Mucosa of stomach (tissue), 1 donor: ENCODE measurements at regions not wholly inside any gene's neighbourhood (a gene's known extent, or its start where the extent isn't known, plus 50 kb on each side); places are given as distances from the start of the nearest gene placed in this dataset.

Experiments used
- H3K27me3 ChIP-seq: one replicate; pipeline ENCODE4 v1.7.0; 2013; ENCODE audit warnings: mild to moderate bottlenecking, low read length; ENCODE audit not compliant: control insufficient read depth, insufficient read depth
- H3K36me3 ChIP-seq: one replicate; pipeline ENCODE4 v1.7.0; 2013; ENCODE audit warnings: low read length; ENCODE audit not compliant: control insufficient read depth, insufficient read depth
- H3K4me1 ChIP-seq: one replicate; pipeline ENCODE4 v1.7.0; 2013; ENCODE audit warnings: mild to moderate bottlenecking, low read length; ENCODE audit not compliant: control insufficient read depth, insufficient read depth
- H3K4me3 ChIP-seq: one replicate; pipeline ENCODE4 v1.7.0; 2013; ENCODE audit warnings: low read length
- H3K9ac ChIP-seq: one replicate; pipeline ENCODE4 v1.7.0; 2013; ENCODE audit warnings: mild to moderate bottlenecking, low read length, moderate library complexity
- H3K9me3 ChIP-seq: one replicate; pipeline ENCODE4 v1.7.0; 2013; ENCODE audit warnings: mild to moderate bottlenecking, low read length, moderate library complexity; ENCODE audit not compliant: control insufficient read depth
- donor health status: Pancreatic carcinoma.

GRCh38 chr2:58967736-58968135 lies 726.6 kb upstream of the FANCL start:
- Histone ChIP-seq H3K9ac (no peak overlapping the region), H3K9me3 (no peaks in the 10 kb centered on the region), H3K36me3 (no peaks in the 10 kb centered on the region), H3K27me3 (no peaks in the 10 kb centered on the region), H3K4me3 (no peak overlapping the region), H3K4me1 (no peaks in the 10 kb centered on the region)

- H3K4me1 ChIP-seq: no peaks in the 10 kb centered on the region
- H3K4me3 ChIP-seq: no peak overlapping the region
- H3K36me3 ChIP-seq: no peaks in the 10 kb centered on the region
- H3K27me3 ChIP-seq: no peaks in the 10 kb centered on the region
- no peaks in the 10 kb centered on the region for H3K9me3 ChIP-seq
- H3K9ac ChIP-seq: no peak overlapping the region
Observed at GRCh38 chr2:58965602-58966001, 724.5 kb upstream of the FANCL start.

- no peaks in the 10 kb centered on the region for H3K4me1 ChIP-seq
- H3K27me3 ChIP-seq: no peaks in the 10 kb centered on the region
- H3K36me3 ChIP-seq: no peaks in the 10 kb centered on the region
- H3K4me3 ChIP-seq: no peak overlapping the region
- no peaks in the 10 kb centered on the region for H3K9me3 ChIP-seq
- no peak overlapping the region for H3K9ac ChIP-seq
Observed at GRCh38 chr2:58959996-58960395, 718.9 kb upstream of the FANCL start.

GRCh38 chr2:58957188-58957840 lies 716.2 kb upstream of the FANCL start:
- no peak overlapping the region for H3K9ac ChIP-seq
- no peaks in the 10 kb centered on the region for H3K27me3 ChIP-seq
- no peaks in the 10 kb centered on the region for H3K4me1 ChIP-seq
- H3K4me3 ChIP-seq: no peak overlapping the region
- no peaks in the 10 kb centered on the region for H3K9me3 ChIP-seq
- H3K36me3 ChIP-seq: no peaks in the 10 kb centered on the region

GRCh38 chr2:58954880-58955385 lies 713.8 kb upstream of the FANCL start:
- H3K9ac ChIP-seq: no peak overlapping the region
- no peaks in the 10 kb centered on the region for H3K27me3 ChIP-seq
- no peaks in the 10 kb centered on the region for H3K9me3 ChIP-seq
- no peaks in the 10 kb centered on the region for H3K4me1 ChIP-seq
- no peak overlapping the region for H3K4me3 ChIP-seq
- no peaks in the 10 kb centered on the region for H3K36me3 ChIP-seq

GRCh38 chr2:58951722-58952121 lies 710.6 kb upstream of the FANCL start:
- Histone ChIP-seq H3K27me3 (no peaks in the 10 kb centered on the region), H3K4me1 (no peaks in the 10 kb centered on the region), H3K9me3 (no peaks in the 10 kb centered on the region), H3K9ac (no peak overlapping the region), H3K36me3 (no peaks in the 10 kb centered on the region), H3K4me3 (no peak overlapping the region)

- no peak overlapping the region for H3K9ac ChIP-seq
- no peaks in the 10 kb centered on the region for H3K36me3 ChIP-seq
- no peaks in the 10 kb centered on the region for H3K27me3 ChIP-seq
- H3K4me3 ChIP-seq: no peak overlapping the region
- H3K9me3 ChIP-seq: no peaks in the 10 kb centered on the region
- H3K4me1 ChIP-seq: no peaks in the 10 kb centered on the region
Observed at GRCh38 chr2:58950795-58951462, 709.8 kb upstream of the FANCL start.

- H3K9ac ChIP-seq: no peak overlapping the region
- no peaks in the 10 kb centered on the region for H3K27me3 ChIP-seq
- no peaks in the 10 kb centered on the region for H3K9me3 ChIP-seq
- H3K4me3 ChIP-seq: no peak overlapping the region
- H3K36me3 ChIP-seq: no peaks in the 10 kb centered on the region
- no peaks in the 10 kb centered on the region for H3K4me1 ChIP-seq
Observed at GRCh38 chr2:58939388-58939787, 698.3 kb upstream of the FANCL start.

GRCh38 chr2:58938988-58939387 lies 697.9 kb upstream of the FANCL start:
- Histone ChIP-seq H3K4me1 (no peaks in the 10 kb centered on the region), H3K9ac (no peak overlapping the region), H3K4me3 (no peak overlapping the region), H3K27me3 (no peaks in the 10 kb centered on the region), H3K36me3 (no peaks in the 10 kb centered on the region), H3K9me3 (no peaks in the 10 kb centered on the region)

GRCh38 chr2:58932801-58933200 lies 691.7 kb upstream of the FANCL start:
- H3K4me3 ChIP-seq: no peak overlapping the region
- no peaks in the 10 kb centered on the region for H3K9me3 ChIP-seq
- no peaks in the 10 kb centered on the region for H3K4me1 ChIP-seq
- H3K27me3 ChIP-seq: no peaks in the 10 kb centered on the region
- no peaks in the 10 kb centered on the region for H3K36me3 ChIP-seq
- H3K9ac ChIP-seq: no peak overlapping the region

- no peak overlapping the region for H3K4me3 ChIP-seq
- no peaks in the 10 kb centered on the region for H3K9me3 ChIP-seq
- no peaks in the 10 kb centered on the region for H3K27me3 ChIP-seq
- H3K4me1 ChIP-seq: no peaks in the 10 kb centered on the region
- H3K36me3 ChIP-seq: no peaks in the 10 kb centered on the region
- H3K9ac ChIP-seq: no peak overlapping the region
Observed at GRCh38 chr2:58930537-58930936, 689.4 kb upstream of the FANCL start.

- Histone ChIP-seq H3K9ac (no peak overlapping the region), H3K27me3 (no peaks in the 10 kb centered on the region), H3K9me3 (no peaks in the 10 kb centered on the region), H3K36me3 (no peaks in the 10 kb centered on the region), H3K4me3 (no peak overlapping the region), H3K4me1 (no peaks in the 10 kb centered on the region)
Observed at GRCh38 chr2:58928973-58929372, 687.8 kb upstream of the FANCL start.
